MM.1S (cell line): ENCODE measurements at regions not wholly inside any gene's neighbourhood (a gene's known extent, or its start where the extent isn't known, plus 50 kb on each side); places are given as distances from the start of the nearest gene placed in this dataset.

Experiments used
- EZH2 ChIP-seq: fragments of 300-600 bp; sonication (generic); optimal IDR thresholded peaks from 2 replicates; pipeline ENCODE3; 2017; ENCODE audit warnings: low read depth, mild to moderate bottlenecking, antibody characterized with exemption, low read length, mixed read lengths
- TF ChIP-seq, protein P1 (sequence below): fragments of 300-600 bp; sonication (generic); IDR thresholded peaks from 2 replicates; pipeline ENCODE4 v1.5.1; 2016; ENCODE audit warnings: antibody characterized with exemption, low read length, mixed read lengths

DNA sequence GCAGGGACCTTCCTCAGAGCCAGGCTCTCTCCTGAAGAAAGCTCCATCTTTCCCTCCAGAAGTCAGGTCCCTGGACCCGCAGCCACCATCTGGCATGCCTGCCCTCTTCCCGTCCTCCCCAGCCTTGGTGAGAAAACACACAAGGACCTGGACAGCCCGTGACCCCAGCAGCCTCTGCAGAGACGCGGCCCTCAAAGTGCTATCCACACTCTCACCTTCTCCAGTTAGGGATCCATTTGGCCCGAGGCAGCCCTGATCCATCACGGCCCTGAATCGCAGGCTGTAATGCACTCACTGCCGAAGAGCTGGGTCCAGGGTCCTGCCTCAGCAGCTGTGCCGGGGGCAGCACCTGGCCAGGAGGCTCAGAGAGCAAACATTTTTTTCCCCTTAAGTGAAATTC is 185.1 kb downstream of the OLFM1 start:
- TF ChIP-seq, protein P1, sequence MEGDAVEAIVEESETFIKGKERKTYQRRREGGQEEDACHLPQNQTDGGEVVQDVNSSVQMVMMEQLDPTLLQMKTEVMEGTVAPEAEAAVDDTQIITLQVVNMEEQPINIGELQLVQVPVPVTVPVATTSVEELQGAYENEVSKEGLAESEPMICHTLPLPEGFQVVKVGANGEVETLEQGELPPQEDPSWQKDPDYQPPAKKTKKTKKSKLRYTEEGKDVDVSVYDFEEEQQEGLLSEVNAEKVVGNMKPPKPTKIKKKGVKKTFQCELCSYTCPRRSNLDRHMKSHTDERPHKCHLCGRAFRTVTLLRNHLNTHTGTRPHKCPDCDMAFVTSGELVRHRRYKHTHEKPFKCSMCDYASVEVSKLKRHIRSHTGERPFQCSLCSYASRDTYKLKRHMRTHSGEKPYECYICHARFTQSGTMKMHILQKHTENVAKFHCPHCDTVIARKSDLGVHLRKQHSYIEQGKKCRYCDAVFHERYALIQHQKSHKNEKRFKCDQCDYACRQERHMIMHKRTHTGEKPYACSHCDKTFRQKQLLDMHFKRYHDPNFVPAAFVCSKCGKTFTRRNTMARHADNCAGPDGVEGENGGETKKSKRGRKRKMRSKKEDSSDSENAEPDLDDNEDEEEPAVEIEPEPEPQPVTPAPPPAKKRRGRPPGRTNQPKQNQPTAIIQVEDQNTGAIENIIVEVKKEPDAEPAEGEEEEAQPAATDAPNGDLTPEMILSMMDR, result no peak
- TF ChIP-seq EZH2, result no peak
